ENCODE measurements at regions not wholly inside any gene's neighbourhood (a gene's known extent, or its start where the extent isn't known, plus 50 kb on each side); places are given as distances from the start of the nearest gene placed in this dataset.

- DNase-seq (ENCODE audit: low spot score) = no peak
- TF ChIP-seq, protein P1, sequence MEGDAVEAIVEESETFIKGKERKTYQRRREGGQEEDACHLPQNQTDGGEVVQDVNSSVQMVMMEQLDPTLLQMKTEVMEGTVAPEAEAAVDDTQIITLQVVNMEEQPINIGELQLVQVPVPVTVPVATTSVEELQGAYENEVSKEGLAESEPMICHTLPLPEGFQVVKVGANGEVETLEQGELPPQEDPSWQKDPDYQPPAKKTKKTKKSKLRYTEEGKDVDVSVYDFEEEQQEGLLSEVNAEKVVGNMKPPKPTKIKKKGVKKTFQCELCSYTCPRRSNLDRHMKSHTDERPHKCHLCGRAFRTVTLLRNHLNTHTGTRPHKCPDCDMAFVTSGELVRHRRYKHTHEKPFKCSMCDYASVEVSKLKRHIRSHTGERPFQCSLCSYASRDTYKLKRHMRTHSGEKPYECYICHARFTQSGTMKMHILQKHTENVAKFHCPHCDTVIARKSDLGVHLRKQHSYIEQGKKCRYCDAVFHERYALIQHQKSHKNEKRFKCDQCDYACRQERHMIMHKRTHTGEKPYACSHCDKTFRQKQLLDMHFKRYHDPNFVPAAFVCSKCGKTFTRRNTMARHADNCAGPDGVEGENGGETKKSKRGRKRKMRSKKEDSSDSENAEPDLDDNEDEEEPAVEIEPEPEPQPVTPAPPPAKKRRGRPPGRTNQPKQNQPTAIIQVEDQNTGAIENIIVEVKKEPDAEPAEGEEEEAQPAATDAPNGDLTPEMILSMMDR (IDR thresholded peaks at IDR 0.05; ENCODE audit: extremely low read depth, missing control alignments) = no peak
These were observed 111.7 kb upstream of the PLXNA4 start for GRCh38 chr7:132687981-132688383.

DNA sequence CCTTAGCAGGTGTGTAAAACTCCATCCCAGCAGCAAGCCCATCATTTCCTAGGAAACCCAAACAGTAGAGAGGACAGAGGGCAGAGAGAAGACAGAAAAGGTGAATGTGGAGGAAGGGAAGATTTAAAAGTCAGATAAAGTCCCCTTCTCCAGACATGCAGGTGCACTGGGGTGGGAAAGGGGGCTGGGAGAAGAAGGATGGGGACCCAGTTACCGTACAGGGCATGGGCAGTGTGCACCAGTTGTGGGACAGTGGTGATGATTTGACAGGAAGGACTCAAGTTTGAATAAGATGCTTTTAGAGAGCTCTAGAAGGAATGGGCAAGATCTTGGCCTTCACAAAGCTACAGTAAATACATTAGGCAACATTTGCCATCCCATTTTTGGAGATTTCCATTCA, 110.7 kb upstream of the PLXNA4 start:
- no peak for DNase-seq (ENCODE audit: low spot score)
- TF ChIP-seq, protein P1 (IDR thresholded peaks at IDR 0.05; ENCODE audit: extremely low read depth, missing control alignments) = no peak

- DNase-seq (ENCODE audit: low spot score) = no peak
- TF ChIP-seq, protein P1 (IDR thresholded peaks at IDR 0.05; ENCODE audit: extremely low read depth, missing control alignments) = no peak
These were observed 109.0 kb upstream of the PLXNA4 start for GRCh38 chr7:132685277-132685676.

- DNase-seq (ENCODE audit: low spot score) = no peak
- TF ChIP-seq, protein P1 (IDR thresholded peaks at IDR 0.05; ENCODE audit: extremely low read depth, missing control alignments) = no peak
These were observed 107.8 kb upstream of the PLXNA4 start for GRCh38 chr7:132683896-132684690.

DNA sequence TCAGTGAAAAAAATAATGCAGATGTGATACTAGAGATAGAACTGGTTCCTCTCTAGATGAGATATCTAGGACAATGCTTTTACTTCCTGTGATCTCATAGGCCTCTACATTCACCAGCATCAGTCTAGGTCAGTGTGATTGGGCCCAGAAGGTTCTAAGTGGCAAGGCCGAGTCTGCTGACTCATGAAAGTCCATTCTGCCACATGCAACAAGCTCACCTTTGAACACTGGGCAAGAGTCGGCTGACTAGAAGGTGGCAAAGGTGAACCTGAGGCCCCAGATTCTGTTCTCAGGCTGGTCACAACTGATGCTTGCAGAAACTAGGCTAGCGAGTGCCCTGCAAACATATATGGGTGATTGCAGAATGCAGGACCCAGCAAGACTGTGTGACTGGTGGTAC, 105.7 kb upstream of the PLXNA4 start:
- DNase-seq (ENCODE audit: low spot score) = no peak

GRCh38 chr7:132680590-132680989, 104.3 kb upstream of the PLXNA4 start:
- TF ChIP-seq, protein P1 (IDR thresholded peaks at IDR 0.05; ENCODE audit: extremely low read depth, missing control alignments) = no peak
- DNase-seq (ENCODE audit: low spot score) = no peak

More for the DNA sequence above, 105.7 kb upstream of the PLXNA4 start:
- TF ChIP-seq, protein P1 (IDR thresholded peaks at IDR 0.05; ENCODE audit: extremely low read depth, missing control alignments) = no peak

DNA sequence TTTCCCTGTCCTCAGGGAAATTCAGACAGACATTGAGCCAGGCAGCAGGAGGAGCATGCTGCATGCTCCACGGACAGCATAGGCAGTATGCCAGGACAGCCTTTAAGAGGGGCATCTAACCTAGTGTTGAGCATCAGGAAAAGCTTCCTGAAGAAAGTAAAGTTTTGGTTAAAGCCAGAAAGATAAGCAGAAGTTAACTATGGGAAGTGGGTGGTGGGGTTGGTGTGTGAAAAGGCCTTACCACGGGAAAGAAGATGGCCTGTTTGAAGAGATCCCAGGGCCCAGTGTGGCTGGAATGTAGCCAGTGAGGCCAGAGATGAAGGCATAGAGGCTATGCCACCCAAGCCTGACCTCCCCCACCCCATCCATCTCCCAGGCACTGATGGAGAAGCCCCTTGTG, 102.4 kb upstream of the PLXNA4 start:
- TF ChIP-seq, protein P1 (IDR thresholded peaks at IDR 0.05; ENCODE audit: extremely low read depth, missing control alignments) = no peak
- no peak for DNase-seq (ENCODE audit: low spot score)

Data from GM20000 (cell line).